H1 (cell line): ENCODE measurements at regions not wholly inside any gene's neighbourhood (a gene's known extent, or its start where the extent isn't known, plus 50 kb on each side); places are given as distances from the start of the nearest gene placed in this dataset.

ENCODE experiments used
- CBX8 ChIP-seq: fragments of 300-800, 300-1000 bp; sonication (generic); IDR thresholded peaks from 2 replicates; pipeline ENCODE4 v1.7.1; 2016; ENCODE audit warnings: low read depth, low read length, borderline replicate concordance
- CHD7 ChIP-seq: fragments of 300-600 bp; sonication (generic); IDR thresholded peaks from 2 replicates; pipeline ENCODE4 v1.7.1; 2012; ENCODE audit warnings: low read length, moderate library complexity, mild to moderate bottlenecking, inconsistent platforms; ENCODE audit not compliant: insufficient replicate concordance
- GTF2F1 ChIP-seq: IDR thresholded peaks from 2 replicates; pipeline ENCODE4 v1.6.1; 2012; ENCODE audit warnings: low read depth, low read length, improper control_type of control experiment, borderline replicate concordance
- JUN ChIP-seq: IDR thresholded peaks from 2 replicates; pipeline ENCODE4 v1.6.1; 2011; ENCODE audit warnings: low read depth, mild to moderate bottlenecking, improper control_type of control experiment, low read length
- SIN3A ChIP-seq, 2 experiments: IDR thresholded peaks in 1 of 2; conservative IDR thresholded peaks in 1 of 2; 2 replicates each; pipeline ENCODE4 v1.6.1; 2011 to 2012; ENCODE audit warnings: low read length in 2 of 2, improper control_type of control experiment in 1 of 2, low read depth in 1 of 2, mild to moderate bottlenecking in 1 of 2

- TF ChIP-seq GTF2F1: no peak
- no peak for TF ChIP-seq SIN3A (conservative IDR thresholded peaks at IDR 0.05 in 1 of 2, IDR thresholded peaks at IDR 0.05 in 1 of 2; ENCODE audit: low read depth in 1 of 2, low read length in 2 of 2)
- no peak for TF ChIP-seq JUN
- TF ChIP-seq CHD7: no peak
- TF ChIP-seq CBX8: no peak
These were observed 309.2 kb downstream of the SETD4 start (continued) for GRCh38 chr21:35751171-35751570.
